ENCODE measurements at regions not wholly inside any gene's neighbourhood (a gene's known extent, or its start where the extent isn't known, plus 50 kb on each side); places are given as distances from the start of the nearest gene placed in this dataset.

GRCh38 chr4:36719425-36719824, 438.0 kb downstream of the DTHD1 start:
- ChIA-PET CTCF (no interaction called here), POLR2A (no interaction called here)
- Mint-ChIP-seq H3K27ac (no peak overlapping the region), H3K4me3 (no peak overlapping the region), H3K36me3 (ENCODE audit: low read depth) (no peaks in the 10 kb centered on the region), H3K4me1 (ENCODE audit: low read depth) (no peaks in the 10 kb centered on the region), H3K9me3 (no peaks in the 10 kb centered on the region), H3K27me3 (no peaks in the 10 kb centered on the region)
- no peak for DNase-seq
- no peak for TF ChIP-seq CTCF (IDR thresholded peaks at IDR 0.05)
- no peak for ATAC-seq
- intact Hi-C loops (cut with micrococcal nuclease), result no loop called here

- Mint-ChIP-seq H3K27ac (no peak overlapping the region), H3K4me3 (no peak overlapping the region), H3K9me3 (no peaks in the 10 kb centered on the region), H3K36me3 (ENCODE audit: low read depth) (no peaks in the 10 kb centered on the region), H3K4me1 (ENCODE audit: low read depth) (no peaks in the 10 kb centered on the region), H3K27me3 (no peaks in the 10 kb centered on the region)
- TF ChIP-seq CTCF (IDR thresholded peaks at IDR 0.05), result no peak
- intact Hi-C loops (cut with micrococcal nuclease), result no loop called here
- ATAC-seq, result no peak
- ChIA-PET POLR2A (no interaction called here), CTCF (no interaction called here)
- DNase-seq, result no peak
These were observed 441.6 kb downstream of the DTHD1 start for GRCh38 chr4:36722986-36723385.

- H3K27me3 Mint-ChIP-seq, result no peaks in the 10 kb centered on the region
- H3K27ac Mint-ChIP-seq, result no peak overlapping the region
- no peak for TF ChIP-seq CTCF (IDR thresholded peaks at IDR 0.05)
- POLR2A ChIA-PET, result no interaction called here
- H3K36me3 Mint-ChIP-seq (ENCODE audit: low read depth), result no peaks in the 10 kb centered on the region
- no peaks in the 10 kb centered on the region for H3K4me1 Mint-ChIP-seq (ENCODE audit: low read depth)
- no peak overlapping the region for H3K4me3 Mint-ChIP-seq
- CTCF ChIA-PET, result no interaction called here
- intact Hi-C loops (cut with micrococcal nuclease), result no loop called here
- ATAC-seq (no peak), DNase-seq (no peak)
- H3K9me3 Mint-ChIP-seq, result no peaks in the 10 kb centered on the region
These were observed 452.9 kb downstream of the DTHD1 start for GRCh38 chr4:36734334-36734733.

GRCh38 chr4:36737691-36738090, 456.3 kb downstream of the DTHD1 start:
- no peaks in the 10 kb centered on the region for H3K27me3 Mint-ChIP-seq
- no peak overlapping the region for H3K4me3 Mint-ChIP-seq
- no peaks in the 10 kb centered on the region for H3K4me1 Mint-ChIP-seq (ENCODE audit: low read depth)
- intact Hi-C loops (cut with micrococcal nuclease), result no loop called here
- H3K9me3 Mint-ChIP-seq, result no peaks in the 10 kb centered on the region
- POLR2A ChIA-PET, result no interaction called here
- ATAC-seq, result no peak
- TF ChIP-seq CTCF (IDR thresholded peaks at IDR 0.05), result no peak
- H3K36me3 Mint-ChIP-seq (ENCODE audit: low read depth), result no peaks in the 10 kb centered on the region
- no peak overlapping the region for H3K27ac Mint-ChIP-seq
- no peak for DNase-seq
- CTCF ChIA-PET, result no interaction called here

GRCh38 chr4:36740796-36741310, 459.4 kb downstream of the DTHD1 start:
- ATAC-seq (no peak), DNase-seq (no peak)
- H3K4me3 Mint-ChIP-seq, result no peak overlapping the region
- ChIA-PET POLR2A (no interaction called here), CTCF (no interaction called here)
- no peak for TF ChIP-seq CTCF (IDR thresholded peaks at IDR 0.05)
- H3K27ac Mint-ChIP-seq, result no peak overlapping the region
- H3K36me3 Mint-ChIP-seq (ENCODE audit: low read depth), result no peaks in the 10 kb centered on the region
- H3K4me1 Mint-ChIP-seq (ENCODE audit: low read depth), result no peaks in the 10 kb centered on the region
- intact Hi-C loops (cut with micrococcal nuclease), result no loop called here
- no peaks in the 10 kb centered on the region for H3K9me3 Mint-ChIP-seq
- H3K27me3 Mint-ChIP-seq, result no peaks in the 10 kb centered on the region
